ENCODE measurements at regions not wholly inside any gene's neighbourhood (a gene's known extent, or its start where the extent isn't known, plus 50 kb on each side); places are given as distances from the start of the nearest gene placed in this dataset.

DNA sequence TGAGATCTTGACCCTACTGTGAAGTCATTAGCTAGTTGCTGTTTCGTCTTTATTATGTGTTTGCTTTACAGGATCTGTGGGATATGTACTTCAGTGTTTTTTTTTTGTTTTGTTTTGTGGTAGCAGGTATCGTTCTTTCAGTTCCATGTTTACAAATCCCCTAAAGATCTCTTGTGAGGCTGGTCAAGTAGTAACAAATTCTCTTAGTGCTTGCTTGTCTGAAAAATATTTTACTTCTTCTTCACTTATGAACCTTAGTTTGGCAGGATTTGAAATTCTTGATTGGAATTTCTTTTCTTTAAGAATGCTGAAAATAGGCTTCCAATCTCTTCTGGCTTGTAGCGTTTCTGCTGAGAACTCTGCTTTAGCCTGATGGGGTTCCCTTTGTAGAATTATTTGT is 235.8 kb upstream of the ALCAM start:
- POLR2A ChIA-PET: no interaction called here
- no peak for TF ChIP-seq POLR2AphosphoS5 (IDR thresholded peaks at IDR 0.05; ENCODE audit: low read depth, low read length)
- TF ChIP-seq CTCF (IDR thresholded peaks at IDR 0.05): no peak
- no peak for TF ChIP-seq SIN3A (IDR thresholded peaks at IDR 0.05; ENCODE audit: borderline replicate concordance, insufficient read depth, low read depth, low read length)
- no peak for TF ChIP-seq TCF7L2 (IDR thresholded peaks at IDR 0.05; ENCODE audit: low read depth, low read length)
- no peak for TF ChIP-seq REST (IDR thresholded peaks at IDR 0.05; ENCODE audit: insufficient read depth in 1 of 2, low read depth in 2 of 2, low read length in 1 of 2)
- H3K27me3 ChIP-seq (ENCODE audit: control insufficient read depth, insufficient read depth, low read length): no peaks in the 10 kb centered on the region
- H3K4me1 ChIP-seq (ENCODE audit: control insufficient read depth, insufficient read depth, low read length): no peaks in the 10 kb centered on the region
- H3K27ac ChIP-seq (ENCODE audit: low read length): no peak overlapping the region
- no peak overlapping the region for H3K4me3 ChIP-seq (ENCODE audit: low read depth in 2 of 2, low read length in 2 of 2)
- no TSS peak for BruUV-seq (replicated peaks)
- intact Hi-C loops (cut with micrococcal nuclease; ENCODE audit: unreplicated experiment) (no loop called here), in situ Hi-C loops (cut with HindIII; ENCODE audit: low pct_unique_long_range_greater_than_20kb, low sequenced_read_pairs) (no loop called here)
- no peak for ATAC-seq
- no peak for DNase-seq (ENCODE audit: low read depth, low spot score)
- CTCF ChIA-PET: no interaction called here
- H3K36me3 ChIP-seq (ENCODE audit: control insufficient read depth, insufficient read depth, low read length): no peaks in the 10 kb centered on the region
- peaks cover 7% of the 10 kb centered on the region; the same call in 1 of the 2 replicates for H3K9me3 ChIP-seq (ENCODE audit: control insufficient read depth, insufficient read depth, low read depth, low read length)

GRCh38 chr3:105137911-105138310 is 228.8 kb upstream of the ALCAM start:
- ChIA-PET CTCF (no interaction called here), POLR2A (no interaction called here)
- BruUV-seq (replicated peaks): no TSS peak
- in situ Hi-C loops (cut with HindIII; ENCODE audit: low pct_unique_long_range_greater_than_20kb, low sequenced_read_pairs): no loop called here
- Histone ChIP-seq H3K36me3 (ENCODE audit: control insufficient read depth, insufficient read depth, low read length) (no peaks in the 10 kb centered on the region), H3K9me3 (ENCODE audit: control insufficient read depth, insufficient read depth, low read depth, low read length) (no peaks in the 10 kb centered on the region), H3K27me3 (ENCODE audit: control insufficient read depth, insufficient read depth, low read length) (no peaks in the 10 kb centered on the region), H3K4me1 (ENCODE audit: control insufficient read depth, insufficient read depth, low read length) (no peaks in the 10 kb centered on the region), H3K27ac (ENCODE audit: low read length) (no peak overlapping the region), H3K4me3 (ENCODE audit: low read depth in 2 of 2, low read length in 2 of 2) (no peak overlapping the region)
- no peak for DNase-seq (ENCODE audit: low read depth, low spot score)
- intact Hi-C loops (cut with micrococcal nuclease; ENCODE audit: unreplicated experiment): no loop called here
- TF ChIP-seq POLR2AphosphoS5 (IDR thresholded peaks at IDR 0.05; ENCODE audit: low read depth, low read length): no peak
- no peak for ATAC-seq

DNA sequence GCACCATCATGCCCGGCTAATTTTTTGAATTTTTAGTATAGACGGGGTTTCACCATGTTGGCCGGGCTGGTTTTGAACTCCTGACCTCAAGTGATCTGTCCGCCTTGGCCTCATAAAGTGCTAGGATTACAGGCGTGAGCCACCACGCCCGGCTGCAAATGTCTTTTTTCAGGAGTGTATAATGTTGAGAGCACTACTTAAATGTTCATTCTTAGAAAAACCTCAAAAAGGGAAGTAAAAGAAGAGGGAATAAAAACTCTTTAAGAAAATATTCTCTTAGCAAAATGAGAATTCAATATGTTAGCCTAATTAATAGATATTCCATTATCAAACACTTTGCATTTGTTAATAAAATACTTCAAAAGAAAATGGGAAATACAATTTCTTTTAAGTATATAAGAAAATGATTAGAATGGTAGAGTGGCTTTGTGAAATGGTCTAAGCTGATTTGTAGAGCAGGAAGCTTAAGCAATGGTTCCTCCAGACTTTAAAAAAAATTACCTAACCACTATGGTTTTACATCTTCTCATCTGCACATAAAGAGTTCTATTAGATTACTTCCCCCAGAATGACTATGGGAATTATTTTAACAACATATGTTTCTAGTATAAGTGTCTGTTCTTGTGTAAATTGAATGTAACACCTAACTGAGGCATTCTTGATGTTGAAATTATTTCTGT is 226.7 kb upstream of the ALCAM start:
- no peak for ATAC-seq
- no peaks in the 10 kb centered on the region for H3K9me3 ChIP-seq (ENCODE audit: control insufficient read depth, insufficient read depth, low read depth, low read length)
- no peaks in the 10 kb centered on the region for H3K27me3 ChIP-seq (ENCODE audit: control insufficient read depth, insufficient read depth, low read length)
- POLR2A ChIA-PET: no interaction called here
- no peaks in the 10 kb centered on the region for H3K4me1 ChIP-seq (ENCODE audit: control insufficient read depth, insufficient read depth, low read length)
- in situ Hi-C loops (cut with HindIII; ENCODE audit: low pct_unique_long_range_greater_than_20kb, low sequenced_read_pairs) (no loop called here), intact Hi-C loops (cut with micrococcal nuclease; ENCODE audit: unreplicated experiment) (no loop called here)
- CTCF ChIA-PET: no interaction called here
- no peaks in the 10 kb centered on the region for H3K36me3 ChIP-seq (ENCODE audit: control insufficient read depth, insufficient read depth, low read length)
- TF ChIP-seq SIN3A (IDR thresholded peaks at IDR 0.05; ENCODE audit: borderline replicate concordance, insufficient read depth, low read depth, low read length) (no peak), REST (IDR thresholded peaks at IDR 0.05; ENCODE audit: insufficient read depth in 1 of 2, low read depth in 2 of 2, low read length in 1 of 2) (no peak), CTCF (IDR thresholded peaks at IDR 0.05) (no peak), POLR2AphosphoS5 (IDR thresholded peaks at IDR 0.05; ENCODE audit: low read depth, low read length) (no peak), TCF7L2 (IDR thresholded peaks at IDR 0.05; ENCODE audit: low read depth, low read length) (no peak)
- DNase-seq (ENCODE audit: low read depth, low spot score): no peak
- no peak overlapping the region for H3K4me3 ChIP-seq (ENCODE audit: low read depth in 2 of 2, low read length in 2 of 2)
- no TSS peak for BruUV-seq (replicated peaks)
- H3K27ac ChIP-seq (ENCODE audit: low read length): no peak overlapping the region
